ENCODE measurements at regions not wholly inside any gene's neighbourhood (a gene's known extent, or its start where the extent isn't known, plus 50 kb on each side); places are given as distances from the start of the nearest gene placed in this dataset.

DNA sequence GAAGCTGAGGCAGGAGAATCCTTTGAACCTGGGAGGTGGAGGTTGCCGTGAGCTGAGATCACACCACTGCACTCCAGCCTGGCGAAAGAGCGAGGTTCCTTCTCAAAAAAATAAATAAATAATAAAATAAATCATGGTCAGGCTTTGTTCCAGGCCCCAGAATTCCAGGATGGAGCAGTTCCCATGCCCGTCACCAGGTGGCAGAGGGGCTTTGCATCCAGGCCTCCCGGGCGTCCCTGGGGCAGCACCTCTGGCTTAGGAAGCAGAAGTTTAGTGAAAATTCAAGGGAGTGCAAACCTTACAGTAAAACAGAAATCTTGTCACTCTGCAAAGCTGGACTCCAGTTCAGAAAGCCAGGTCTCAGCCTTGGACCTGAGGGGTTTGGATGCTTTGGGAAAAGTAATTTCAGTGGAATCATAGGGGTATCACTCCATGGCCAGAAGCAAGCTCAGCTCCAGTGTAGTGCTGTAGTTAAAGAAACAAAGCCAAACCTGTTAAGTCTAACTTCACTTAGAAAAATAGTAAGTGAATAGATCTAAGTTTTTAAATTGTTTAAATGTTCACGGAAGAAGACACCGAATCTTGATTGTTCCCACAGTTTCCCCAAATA, 512.7 kb downstream of the CMPK2 start:
- no peaks in the 10 kb centered on the region for H3K36me3 ChIP-seq (ENCODE audit: control insufficient read depth in 3 of 3, insufficient read depth in 3 of 3, low read length in 3 of 3)
- H3K27me3 ChIP-seq (ENCODE audit: control insufficient read depth in 3 of 3, insufficient read depth in 3 of 3, low read length in 3 of 3) = peaks cover 0 to 2% (median 0%) of the 10 kb centered on the region in 3 donors
- H3K4me3 ChIP-seq (ENCODE audit: low read length in 3 of 3) = no peak overlapping the region

DNA sequence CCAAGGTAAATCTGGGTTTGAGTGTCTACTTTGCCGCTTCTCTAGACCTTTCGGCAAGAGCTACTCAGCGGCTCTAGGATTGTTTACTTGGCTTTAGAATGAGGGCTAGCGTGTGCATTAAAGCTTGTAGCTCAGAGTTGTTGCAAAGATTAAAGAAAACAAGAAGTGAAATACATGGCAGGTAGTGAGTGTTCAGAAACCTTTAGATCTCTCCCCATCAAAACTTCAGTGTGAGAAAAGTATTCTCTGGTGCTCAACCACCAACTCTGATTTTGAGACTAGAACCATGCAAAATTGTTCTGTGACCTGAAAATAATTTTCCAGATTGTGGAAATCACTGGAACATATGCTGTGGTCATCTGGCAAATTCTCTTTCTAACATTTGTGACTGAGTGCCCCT, 512.0 kb downstream of the CMPK2 start:
- Histone ChIP-seq H3K27me3 (ENCODE audit: control insufficient read depth in 3 of 3, insufficient read depth in 3 of 3, low read length in 3 of 3) (peaks cover 0 to 2% (median 0%) of the 10 kb centered on the region in 3 donors), H3K9me3 (ENCODE audit: control insufficient read depth in 3 of 3, low read length in 3 of 3) (no peaks in the 10 kb centered on the region), H3K4me3 (ENCODE audit: low read length in 3 of 3) (no peak overlapping the region), H3K9ac (ENCODE audit: low read depth in 1 of 3, low read length in 3 of 3) (no peak overlapping the region), H3K27ac (ENCODE audit: low read depth, low read length) (no peak overlapping the region), H3K4me1 (ENCODE audit: control insufficient read depth in 3 of 3, insufficient read depth in 3 of 3, low read length in 3 of 3) (peaks cover 0 to 3% (median 0%) of the 10 kb centered on the region in 3 donors), H3K36me3 (ENCODE audit: control insufficient read depth in 3 of 3, insufficient read depth in 3 of 3, low read length in 3 of 3) (no peaks in the 10 kb centered on the region)

More for the DNA sequence above, 512.7 kb downstream of the CMPK2 start:
- Histone ChIP-seq H3K27ac (ENCODE audit: low read depth, low read length) (no peak overlapping the region), H3K4me1 (ENCODE audit: control insufficient read depth in 3 of 3, insufficient read depth in 3 of 3, low read length in 3 of 3) (no peaks in the 10 kb centered on the region), H3K9me3 (ENCODE audit: control insufficient read depth in 3 of 3, low read length in 3 of 3) (no peaks in the 10 kb centered on the region), H3K9ac (ENCODE audit: low read depth in 1 of 3, low read length in 3 of 3) (no peak overlapping the region)

- H3K27me3 ChIP-seq (ENCODE audit: control insufficient read depth in 3 of 3, insufficient read depth in 3 of 3, low read length in 3 of 3) = peaks cover 0 to 2% (median 0%) of the 10 kb centered on the region in 3 donors
- H3K27ac ChIP-seq (ENCODE audit: low read depth, low read length) = no peak overlapping the region
- no peaks in the 10 kb centered on the region for H3K9me3 ChIP-seq (ENCODE audit: control insufficient read depth in 3 of 3, low read length in 3 of 3)
- H3K4me3 ChIP-seq (ENCODE audit: low read length in 3 of 3) = no peak overlapping the region
- H3K4me1 ChIP-seq (ENCODE audit: control insufficient read depth in 3 of 3, insufficient read depth in 3 of 3, low read length in 3 of 3) = peaks cover 0 to 3% (median 0%) of the 10 kb centered on the region in 3 donors
- H3K36me3 ChIP-seq (ENCODE audit: control insufficient read depth in 3 of 3, insufficient read depth in 3 of 3, low read length in 3 of 3) = no peaks in the 10 kb centered on the region
- no peak overlapping the region for H3K9ac ChIP-seq (ENCODE audit: low read depth in 1 of 3, low read length in 3 of 3)
Measured at GRCh38 chr2:6354546-6354945, 511.2 kb downstream of the CMPK2 start.

- Histone ChIP-seq H3K4me1 (ENCODE audit: control insufficient read depth in 3 of 3, insufficient read depth in 3 of 3, low read length in 3 of 3) (peaks cover 0 to 3% (median 0%) of the 10 kb centered on the region in 3 donors), H3K27me3 (ENCODE audit: control insufficient read depth in 3 of 3, insufficient read depth in 3 of 3, low read length in 3 of 3) (no peaks in the 10 kb centered on the region), H3K36me3 (ENCODE audit: control insufficient read depth in 3 of 3, insufficient read depth in 3 of 3, low read length in 3 of 3) (no peaks in the 10 kb centered on the region), H3K27ac (ENCODE audit: low read depth, low read length) (no peak overlapping the region), H3K9ac (ENCODE audit: low read depth in 1 of 3, low read length in 3 of 3) (no peak overlapping the region), H3K4me3 (ENCODE audit: low read length in 3 of 3) (no peak overlapping the region), H3K9me3 (ENCODE audit: control insufficient read depth in 3 of 3, low read length in 3 of 3) (no peaks in the 10 kb centered on the region)
Measured at GRCh38 chr2:6355886-6356761, 509.6 kb downstream of the CMPK2 start.

- Histone ChIP-seq H3K9ac (ENCODE audit: low read depth in 1 of 3, low read length in 3 of 3) (no peak overlapping the region), H3K27me3 (ENCODE audit: control insufficient read depth in 3 of 3, insufficient read depth in 3 of 3, low read length in 3 of 3) (no peaks in the 10 kb centered on the region), H3K4me1 (ENCODE audit: control insufficient read depth in 3 of 3, insufficient read depth in 3 of 3, low read length in 3 of 3) (peaks cover 0 to 3% (median 0%) of the 10 kb centered on the region in 3 donors), H3K27ac (ENCODE audit: low read depth, low read length) (no peak overlapping the region), H3K9me3 (ENCODE audit: control insufficient read depth in 3 of 3, low read length in 3 of 3) (no peaks in the 10 kb centered on the region), H3K4me3 (ENCODE audit: low read length in 3 of 3) (no peak overlapping the region), H3K36me3 (ENCODE audit: control insufficient read depth in 3 of 3, insufficient read depth in 3 of 3, low read length in 3 of 3) (no peaks in the 10 kb centered on the region)
Measured at GRCh38 chr2:6358546-6358945, 507.2 kb downstream of the CMPK2 start.

GRCh38 chr2:6358985-6359384, 506.7 kb downstream of the CMPK2 start:
- Histone ChIP-seq H3K27ac (ENCODE audit: low read depth, low read length) (no peak overlapping the region), H3K9ac (ENCODE audit: low read depth in 1 of 3, low read length in 3 of 3) (no peak overlapping the region), H3K4me3 (ENCODE audit: low read length in 3 of 3) (no peak overlapping the region), H3K4me1 (ENCODE audit: control insufficient read depth in 3 of 3, insufficient read depth in 3 of 3, low read length in 3 of 3) (peaks cover 0 to 3% (median 0%) of the 10 kb centered on the region in 3 donors), H3K36me3 (ENCODE audit: control insufficient read depth in 3 of 3, insufficient read depth in 3 of 3, low read length in 3 of 3) (no peaks in the 10 kb centered on the region), H3K27me3 (ENCODE audit: control insufficient read depth in 3 of 3, insufficient read depth in 3 of 3, low read length in 3 of 3) (no peaks in the 10 kb centered on the region), H3K9me3 (ENCODE audit: control insufficient read depth in 3 of 3, low read length in 3 of 3) (no peaks in the 10 kb centered on the region)

GRCh38 chr2:6359964-6360363, 505.7 kb downstream of the CMPK2 start:
- Histone ChIP-seq H3K9me3 (ENCODE audit: control insufficient read depth in 3 of 3, low read length in 3 of 3) (no peaks in the 10 kb centered on the region), H3K4me3 (ENCODE audit: low read length in 3 of 3) (no peak overlapping the region), H3K4me1 (ENCODE audit: control insufficient read depth in 3 of 3, insufficient read depth in 3 of 3, low read length in 3 of 3) (peaks cover 0 to 3% (median 0%) of the 10 kb centered on the region in 3 donors), H3K36me3 (ENCODE audit: control insufficient read depth in 3 of 3, insufficient read depth in 3 of 3, low read length in 3 of 3) (no peaks in the 10 kb centered on the region), H3K27ac (ENCODE audit: low read depth, low read length) (no peak overlapping the region), H3K9ac (ENCODE audit: low read depth in 1 of 3, low read length in 3 of 3) (no peak overlapping the region), H3K27me3 (ENCODE audit: control insufficient read depth in 3 of 3, insufficient read depth in 3 of 3, low read length in 3 of 3) (no peaks in the 10 kb centered on the region)

- Histone ChIP-seq H3K27me3 (ENCODE audit: control insufficient read depth in 3 of 3, insufficient read depth in 3 of 3, low read length in 3 of 3) (no peaks in the 10 kb centered on the region), H3K9ac (ENCODE audit: low read depth in 1 of 3, low read length in 3 of 3) (no peak overlapping the region), H3K9me3 (ENCODE audit: control insufficient read depth in 3 of 3, low read length in 3 of 3) (no peaks in the 10 kb centered on the region), H3K4me3 (ENCODE audit: low read length in 3 of 3) (no peak overlapping the region), H3K36me3 (ENCODE audit: control insufficient read depth in 3 of 3, insufficient read depth in 3 of 3, low read length in 3 of 3) (no peaks in the 10 kb centered on the region), H3K27ac (ENCODE audit: low read depth, low read length) (no peak overlapping the region), H3K4me1 (ENCODE audit: control insufficient read depth in 3 of 3, insufficient read depth in 3 of 3, low read length in 3 of 3) (peaks cover 0 to 3% (median 0%) of the 10 kb centered on the region in 3 donors)
Measured at GRCh38 chr2:6362671-6363450, 502.8 kb downstream of the CMPK2 start.

- Histone ChIP-seq H3K27me3 (ENCODE audit: control insufficient read depth in 3 of 3, insufficient read depth in 3 of 3, low read length in 3 of 3) (no peaks in the 10 kb centered on the region), H3K4me3 (ENCODE audit: low read length in 3 of 3) (no peak overlapping the region), H3K27ac (ENCODE audit: low read depth, low read length) (no peak overlapping the region), H3K36me3 (ENCODE audit: control insufficient read depth in 3 of 3, insufficient read depth in 3 of 3, low read length in 3 of 3) (no peaks in the 10 kb centered on the region), H3K4me1 (ENCODE audit: control insufficient read depth in 3 of 3, insufficient read depth in 3 of 3, low read length in 3 of 3) (no peaks in the 10 kb centered on the region), H3K9me3 (ENCODE audit: control insufficient read depth in 3 of 3, low read length in 3 of 3) (no peaks in the 10 kb centered on the region), H3K9ac (ENCODE audit: low read depth in 1 of 3, low read length in 3 of 3) (no peak overlapping the region)
Measured at GRCh38 chr2:6368281-6368680, 497.4 kb downstream of the CMPK2 start.

Measured in skeletal muscle tissue (tissue), 3 donors.